ENCODE measurements at regions not wholly inside any gene's neighbourhood (a gene's known extent, or its start where the extent isn't known, plus 50 kb on each side); places are given as distances from the start of the nearest gene placed in this dataset.
"Not testable (repeated sequence)": the region's sequence is repeated elsewhere in the genome, so short reads cannot be mapped to it uniquely, and the experiment has no call there.

DNA sequence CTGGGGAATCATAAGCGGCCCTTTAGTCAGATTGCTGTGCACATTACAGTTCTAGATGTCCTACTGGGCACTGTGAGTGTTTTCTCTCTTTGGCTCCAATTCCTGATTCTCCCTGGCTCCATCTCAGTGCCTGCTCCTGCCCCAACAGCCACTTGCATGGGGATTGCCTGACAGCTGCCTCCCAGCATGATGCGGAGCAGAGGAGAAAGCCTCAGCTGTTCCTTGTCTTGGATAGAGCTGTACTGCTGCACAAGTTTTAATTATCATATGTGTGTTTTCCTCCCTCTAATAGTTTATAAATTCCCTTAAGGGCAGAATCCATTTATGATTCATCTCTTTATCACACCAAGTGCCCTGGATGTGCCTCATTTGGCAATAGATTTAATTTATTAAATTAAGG, 285.8 kb upstream of the COBL start:
- DNase-seq = peak in 1 of 14 donors; percentile 55

DNA sequence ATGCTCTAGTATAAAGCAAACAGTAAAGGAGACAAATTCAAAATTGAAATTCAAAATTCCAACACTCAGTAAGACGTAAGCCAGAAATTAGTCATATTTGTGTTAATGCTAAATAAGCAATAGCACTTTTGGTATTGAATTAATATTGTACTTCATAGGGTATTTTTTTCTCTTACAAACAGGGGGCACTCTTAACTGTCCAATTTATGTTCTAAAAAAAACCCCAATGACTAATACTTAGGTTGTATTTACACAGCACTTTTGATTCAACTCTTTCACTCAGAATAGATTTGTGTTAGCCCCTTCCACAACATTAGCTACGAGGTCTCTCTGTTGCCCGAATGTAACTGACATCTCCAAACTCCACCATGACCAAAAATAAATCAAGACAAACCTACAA, 284.9 kb upstream of the COBL start:
- no peak for DNase-seq

DNA sequence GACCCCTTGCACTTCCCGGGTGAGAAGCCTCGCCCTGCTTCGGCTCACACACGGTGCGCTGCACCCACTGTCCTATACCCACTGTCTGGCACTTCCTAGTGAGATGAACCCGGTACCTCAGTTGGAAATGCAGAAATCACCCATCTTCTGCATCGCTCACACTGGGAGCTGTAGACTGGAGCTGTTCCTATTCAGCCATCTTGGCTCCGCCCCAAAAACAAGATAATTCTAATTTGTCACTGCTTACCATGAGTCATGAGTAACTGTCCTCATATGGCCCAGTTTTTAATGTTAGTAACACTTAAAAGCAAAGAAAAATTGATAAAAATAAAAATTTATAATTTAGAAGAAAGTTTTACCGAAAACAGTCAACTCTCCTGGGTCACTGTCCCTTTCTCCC, 283.3 kb upstream of the COBL start:
- DNase-seq = not testable (repeated sequence)

DNA sequence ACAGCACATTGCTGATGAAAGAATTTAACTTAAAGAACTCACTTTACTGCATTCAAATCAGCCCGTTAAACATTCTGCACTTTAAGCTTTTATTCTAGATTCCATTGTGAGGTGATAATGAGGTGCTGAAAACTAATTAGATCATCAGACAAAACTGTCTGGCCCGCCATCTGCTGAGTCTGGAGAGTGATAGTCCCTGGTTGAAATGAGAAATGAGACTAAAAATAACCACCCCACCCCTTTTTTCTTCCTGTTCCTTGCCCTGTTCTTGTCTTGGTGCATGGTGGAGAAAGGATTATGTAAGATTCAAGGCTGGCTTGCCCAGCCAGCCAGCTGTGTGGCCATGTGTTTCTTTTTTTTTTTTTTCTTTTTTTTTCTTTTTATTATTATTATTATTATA, 277.0 kb upstream of the COBL start:
- DNase-seq = no peak

DNA sequence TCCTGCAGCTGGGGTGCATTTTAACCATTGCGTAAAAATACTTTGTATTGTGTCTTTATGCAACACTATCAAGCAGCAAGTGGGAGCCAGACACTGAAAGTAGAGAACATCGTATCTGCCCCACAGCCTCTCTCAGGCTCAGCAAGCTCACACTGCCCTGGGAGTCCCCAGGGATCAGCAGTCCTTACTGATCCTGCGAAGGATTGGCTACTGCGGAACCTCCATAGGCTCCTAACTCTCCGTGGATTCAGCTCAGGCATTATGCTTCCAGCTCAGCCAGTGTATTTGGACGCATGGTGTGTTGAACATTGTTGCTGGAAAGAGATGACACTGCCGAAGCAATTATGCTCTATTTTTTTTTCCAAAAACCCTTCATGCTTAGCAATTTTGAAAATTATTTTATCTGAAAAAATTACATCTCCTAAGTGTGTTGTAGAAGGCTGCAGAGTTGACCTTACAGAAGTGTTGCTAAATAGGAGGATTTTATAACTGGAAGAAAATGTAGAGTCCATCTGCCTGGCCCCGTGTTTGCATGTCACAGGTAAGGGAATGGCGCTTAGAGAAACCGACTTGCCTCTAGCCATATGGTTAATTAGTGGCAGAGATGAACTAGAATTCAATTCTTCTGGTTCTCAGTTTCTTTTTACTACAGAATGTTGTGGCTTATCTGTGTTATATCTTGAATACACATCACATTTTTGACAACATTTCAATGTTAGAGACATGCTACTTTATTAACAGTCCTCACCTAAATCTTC, 276.4 kb upstream of the COBL start:
- no peak for DNase-seq

DNA sequence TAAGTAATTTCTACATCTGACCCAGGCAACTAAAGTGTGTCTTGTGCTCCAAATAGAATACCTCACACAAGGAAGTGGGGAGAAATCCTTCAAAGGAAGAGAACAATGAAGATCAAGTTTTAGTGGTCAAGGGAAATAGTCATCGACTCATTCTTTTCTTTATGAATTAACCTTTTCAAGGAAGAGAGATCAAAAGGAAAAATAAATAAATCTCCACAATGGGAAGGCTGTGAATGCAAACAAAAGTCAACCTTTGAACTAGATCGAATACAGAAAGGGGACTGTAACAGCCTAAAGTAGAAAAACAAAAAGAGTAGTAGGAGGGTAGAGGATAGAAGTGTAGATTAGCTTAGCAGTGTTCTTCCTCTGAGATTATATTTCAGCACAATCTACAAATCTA, 274.6 kb upstream of the COBL start:
- DNase-seq = no peak

DNA sequence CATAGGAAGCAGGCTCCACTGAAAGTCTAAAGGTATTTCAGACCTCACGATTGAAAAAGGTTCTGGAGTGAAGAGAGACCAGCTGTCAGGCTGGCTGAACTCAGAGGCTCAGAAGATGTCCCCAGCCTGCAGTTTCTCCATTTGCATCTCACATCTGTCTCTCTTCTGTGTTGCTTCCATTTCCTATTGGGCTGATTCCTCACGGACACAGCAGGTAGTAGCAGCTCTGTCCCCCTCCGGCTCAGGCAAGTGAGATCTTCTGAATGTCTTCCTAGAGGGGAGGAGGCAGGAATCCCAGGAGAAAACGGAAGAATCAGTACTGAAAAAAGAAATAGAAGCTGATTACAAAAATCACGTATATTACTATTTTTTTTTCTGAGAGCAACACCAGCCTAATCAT, 274.1 kb upstream of the COBL start:
- DNase-seq = no peak

DNA sequence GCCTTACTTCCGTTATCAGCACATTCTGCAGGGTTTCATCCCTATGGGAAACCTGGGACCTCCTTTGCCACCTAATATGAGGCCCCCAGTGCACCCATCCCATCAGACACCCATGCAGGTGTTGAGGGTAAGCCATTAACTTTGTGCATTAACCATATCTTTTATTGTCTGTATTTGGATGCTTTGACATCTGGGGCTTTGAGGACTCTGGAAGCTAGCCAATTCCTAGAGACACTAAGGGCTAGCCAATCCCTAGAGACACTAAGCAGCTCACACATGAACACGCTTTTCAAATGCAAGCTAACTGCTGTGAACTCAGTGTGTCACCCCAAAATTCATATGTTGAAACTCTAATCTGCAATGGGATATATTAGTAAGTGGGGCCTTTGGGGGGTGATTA, 272.5 kb upstream of the COBL start:
- DNase-seq = no peak

DNA sequence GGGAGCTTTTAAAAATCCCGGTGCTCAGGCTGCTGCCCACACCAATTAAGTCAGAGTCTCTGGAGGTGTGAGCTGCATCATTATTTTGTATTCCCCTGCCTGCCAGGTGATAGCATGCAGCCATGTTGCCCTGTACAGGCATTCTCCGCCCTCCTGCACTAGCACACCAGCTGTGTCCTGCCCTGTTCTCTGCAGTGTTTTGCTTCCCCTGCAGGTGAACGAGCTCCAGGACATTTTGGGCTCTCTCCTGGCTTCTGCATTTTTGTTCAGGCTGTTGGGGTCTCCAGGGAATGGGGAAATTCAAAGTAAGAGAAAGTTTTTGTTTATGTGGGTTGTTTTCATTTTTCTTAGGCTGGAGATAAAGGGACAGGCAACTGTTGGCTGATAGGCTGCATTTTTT, 271.0 kb upstream of the COBL start:
- no peak for DNase-seq

DNA sequence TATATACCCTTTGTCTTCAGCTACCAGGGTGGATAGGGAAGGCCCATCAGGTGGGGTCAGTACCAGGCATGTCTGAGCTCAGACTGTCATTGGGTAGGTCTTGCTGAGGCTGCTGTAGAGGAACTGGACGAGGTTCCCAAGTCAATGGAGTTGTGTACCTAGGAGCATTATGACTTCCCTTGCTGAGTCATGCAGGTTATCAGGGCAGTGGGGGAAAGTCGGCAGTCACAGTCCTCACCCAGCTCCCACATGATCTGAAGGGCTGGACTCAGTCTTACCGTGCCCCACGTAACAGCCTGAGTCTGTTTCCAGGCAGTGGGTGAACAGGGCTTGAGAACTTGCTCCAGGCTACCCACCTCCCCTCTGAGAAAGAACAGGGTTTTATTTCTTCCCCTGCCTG, 260.8 kb upstream of the COBL start:
- DNase-seq = no peak

DNA sequence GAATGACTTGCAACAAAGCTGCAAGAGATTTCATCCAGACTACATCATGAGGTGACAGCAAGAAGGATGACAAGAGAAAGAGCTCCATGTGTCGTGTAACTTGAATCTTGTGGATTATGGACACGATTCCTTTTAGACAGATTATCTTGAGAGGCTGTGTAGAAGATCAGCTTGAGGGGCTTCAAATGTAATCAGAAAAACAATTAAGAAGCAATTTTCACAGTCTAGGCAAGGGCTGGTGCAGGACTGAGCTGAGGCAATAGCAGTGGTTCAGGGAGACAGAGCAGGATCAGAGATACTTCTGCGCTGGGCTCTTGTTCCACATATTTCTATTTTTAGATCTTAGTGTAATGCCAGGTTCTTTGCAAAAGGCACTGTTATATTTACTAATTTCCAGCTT, 253.0 kb upstream of the COBL start:
- no peak for DNase-seq

DNA sequence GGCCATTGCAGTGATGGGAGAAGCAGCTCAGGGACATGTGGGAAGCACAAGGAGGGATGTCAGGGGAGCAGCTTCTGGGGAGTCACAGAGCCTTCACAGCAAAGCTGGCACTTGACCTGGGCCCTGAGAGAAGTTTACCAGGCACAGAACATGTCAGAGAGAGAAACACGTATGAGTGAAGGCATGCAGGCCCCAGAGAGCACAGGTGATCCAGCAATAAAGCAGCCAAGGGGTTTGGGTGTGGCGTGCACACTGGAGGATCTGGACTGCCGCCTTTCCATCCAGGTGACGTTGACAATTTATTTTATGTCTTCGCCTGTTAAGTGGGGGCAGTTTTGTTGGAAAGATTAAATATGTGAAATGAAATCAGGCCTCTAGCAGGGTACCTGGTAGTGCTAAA, 252.6 kb upstream of the COBL start:
- no peak for DNase-seq

DNA sequence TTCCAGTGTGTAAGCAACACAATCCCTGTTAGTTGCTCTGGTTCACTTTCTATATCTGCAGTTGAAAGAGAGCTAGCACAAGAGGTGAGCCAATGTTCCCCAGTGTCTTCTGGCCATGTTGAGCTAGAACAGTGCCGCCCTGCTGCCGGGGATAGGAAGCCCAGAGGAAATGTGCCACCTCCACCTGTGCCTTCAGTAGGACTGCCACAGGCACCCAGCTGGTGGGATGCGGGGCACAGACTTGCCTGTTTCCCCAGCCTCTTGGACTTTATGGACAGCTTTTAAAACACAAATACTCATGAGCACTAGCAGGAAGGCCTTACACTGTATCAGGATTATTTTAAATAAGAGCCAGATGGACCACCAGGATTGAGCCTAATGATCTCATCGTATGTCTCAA, 234.5 kb upstream of the COBL start:
- DNase-seq = no peak

DNA sequence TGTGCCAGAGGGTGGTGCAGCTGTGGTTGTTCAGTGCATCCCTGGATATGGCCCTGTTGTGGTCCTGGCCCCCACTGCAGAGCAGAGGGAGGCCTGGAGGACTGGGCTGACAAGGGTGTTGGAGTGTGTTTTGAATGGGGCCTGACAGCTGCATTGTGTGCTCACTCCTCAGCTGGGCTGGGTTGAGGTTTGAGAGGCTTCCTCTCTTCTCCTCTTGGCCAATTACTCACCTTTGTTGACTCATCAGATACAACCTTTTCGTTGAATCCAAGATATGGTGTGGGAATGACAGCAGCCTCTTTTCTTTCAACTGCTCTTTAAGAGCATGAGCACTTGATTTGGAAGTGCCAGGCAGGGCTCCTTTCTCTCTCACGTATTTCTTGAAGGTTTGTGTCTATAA, 228.5 kb upstream of the COBL start:
- DNase-seq = no peak

DNA sequence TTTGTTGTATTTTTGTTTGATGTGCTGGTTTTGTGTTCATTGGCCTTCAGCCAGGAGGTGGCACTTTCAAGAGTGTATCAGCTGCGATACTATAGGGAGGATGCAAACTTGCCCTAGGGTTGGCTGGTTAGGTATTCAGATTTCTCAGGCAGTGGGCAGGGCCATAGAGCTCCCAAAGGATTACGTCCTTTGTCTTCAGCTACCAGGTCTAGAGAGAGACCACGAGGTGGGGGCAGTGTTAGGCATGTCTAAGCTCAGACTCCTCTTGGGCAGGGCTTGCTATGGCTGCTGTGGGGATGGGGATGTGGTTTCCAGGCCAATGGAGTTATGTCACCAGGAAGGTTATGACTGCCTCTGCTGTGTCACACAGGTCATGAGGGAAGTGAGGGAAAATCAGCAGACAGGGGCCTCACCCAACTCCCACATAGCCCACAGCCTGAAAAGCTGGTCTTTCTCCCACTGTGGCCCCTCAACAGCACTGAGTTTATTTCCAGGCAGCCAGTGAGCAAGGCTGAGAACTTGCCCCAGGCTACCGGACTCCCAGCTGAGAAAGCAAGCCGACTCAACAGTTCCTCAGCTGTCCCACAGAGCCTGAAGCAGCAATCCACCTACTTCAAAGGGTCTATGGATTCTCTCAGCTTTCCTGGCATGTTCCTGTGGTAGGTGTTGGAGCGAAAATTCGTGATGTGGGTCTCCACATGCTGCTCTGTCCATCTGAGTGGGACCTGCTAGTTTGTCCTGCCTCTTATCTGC, 227.4 kb upstream of the COBL start:
- no peak for DNase-seq

DNA sequence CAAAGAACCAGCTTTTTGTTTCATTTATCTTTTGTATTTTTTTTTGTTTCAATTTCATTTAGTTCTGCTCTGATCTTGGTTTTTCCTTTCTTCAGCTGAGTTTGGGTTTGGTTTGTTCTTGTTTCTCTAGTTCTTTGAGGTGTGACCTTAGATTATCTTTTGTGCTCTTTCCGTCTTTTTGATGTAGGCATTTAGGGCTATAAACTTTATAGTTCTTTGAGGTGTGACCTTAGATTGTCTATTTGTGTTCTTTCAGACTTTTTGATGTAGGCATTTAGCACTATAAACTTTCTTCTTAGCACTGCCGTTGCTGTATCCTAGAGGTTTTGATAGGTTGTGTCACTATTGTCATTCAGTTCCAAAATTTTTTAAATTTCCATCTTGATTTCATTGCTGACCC, 224.3 kb upstream of the COBL start:
- DNase-seq = not testable (repeated sequence)

DNA sequence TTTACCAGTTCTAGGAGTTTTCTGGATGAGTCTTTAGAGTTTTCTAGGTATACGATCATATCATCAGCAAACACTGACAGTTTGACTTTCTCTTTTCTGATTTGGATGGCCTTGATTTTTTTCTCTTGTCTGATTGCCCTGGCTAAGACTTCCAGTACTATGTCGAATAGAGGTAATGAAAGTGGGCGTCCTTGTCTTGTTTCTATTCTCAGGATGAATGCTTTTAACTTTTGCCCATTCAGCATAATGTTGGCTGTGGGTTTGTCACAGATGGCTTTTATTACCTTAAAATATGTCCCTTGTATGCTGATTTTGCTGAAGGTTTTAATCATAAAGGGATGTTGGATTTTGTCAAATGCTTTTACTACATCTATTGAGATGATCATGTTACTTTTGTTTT, 223.2 kb upstream of the COBL start:
- DNase-seq = no peak

DNA sequence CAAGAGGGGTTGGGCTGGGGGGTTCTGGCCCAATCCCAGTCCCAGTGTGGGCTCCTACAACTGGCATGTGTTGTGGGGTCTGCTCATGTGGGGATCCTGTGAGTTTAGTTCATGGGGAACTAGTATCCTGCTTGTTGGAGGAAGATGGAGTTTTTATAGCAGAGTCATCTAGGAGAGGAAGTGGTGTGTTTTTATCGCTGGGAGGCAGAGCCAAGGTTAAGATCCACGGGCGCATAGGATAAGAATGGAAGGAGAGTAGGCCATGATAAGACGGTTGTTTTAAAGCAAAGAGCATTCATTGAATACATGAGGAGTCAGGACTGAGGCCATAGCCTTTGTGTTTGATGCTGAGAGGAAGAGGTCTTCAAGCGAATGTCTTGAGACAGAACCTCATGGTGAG, 211.6 kb upstream of the COBL start:
- DNase-seq = no peak

DNA sequence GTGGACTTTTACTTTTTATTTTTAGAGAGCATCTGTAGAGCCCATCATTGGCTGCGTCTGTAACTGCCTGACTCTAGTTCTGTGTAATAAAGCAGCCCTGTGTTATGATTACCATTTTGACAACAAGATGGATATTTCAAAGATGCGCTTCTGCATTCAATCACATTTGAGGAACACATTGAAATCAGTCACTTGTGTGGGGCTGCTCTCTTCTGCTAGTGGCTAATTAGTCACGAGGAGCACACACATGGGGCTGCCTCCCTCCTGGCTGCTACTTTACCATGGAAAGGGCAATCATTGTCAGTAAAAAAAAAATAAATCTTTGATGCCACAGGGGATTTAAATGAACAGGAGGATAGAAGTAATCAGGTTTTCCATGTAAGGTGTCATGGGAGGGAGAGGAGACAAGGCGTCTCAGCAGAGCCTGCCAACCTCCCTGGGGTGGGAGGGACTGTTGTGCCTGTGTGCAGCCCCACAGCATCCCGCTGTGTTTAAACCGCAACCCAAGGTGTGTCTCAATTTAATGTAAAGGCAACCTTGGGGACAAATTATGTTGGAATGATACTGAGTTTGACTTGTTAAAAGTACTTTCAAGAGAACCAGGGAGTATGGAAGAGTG, 205.2 kb upstream of the COBL start:
- DNase-seq = no peak

DNA sequence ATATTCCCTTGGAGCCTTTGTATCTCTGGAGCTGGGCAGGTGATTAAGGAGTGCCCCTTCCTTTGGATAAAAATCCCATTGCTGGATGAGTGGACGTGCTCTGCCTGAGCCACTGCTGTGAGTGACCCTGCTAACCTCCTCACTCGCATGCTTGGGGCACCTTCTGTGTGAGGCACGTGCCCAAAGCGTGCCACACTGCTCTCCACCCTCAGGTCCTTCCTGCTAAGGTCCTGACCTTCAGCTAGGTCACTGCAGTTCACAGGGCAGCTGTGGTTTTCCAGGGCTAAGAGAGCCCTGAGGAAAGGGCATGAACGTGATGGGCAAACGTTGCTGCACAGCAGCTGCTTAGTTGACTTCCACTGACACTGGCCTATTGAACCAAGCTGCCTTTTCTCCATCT, 204.4 kb upstream of the COBL start:
- no peak for DNase-seq

DNA sequence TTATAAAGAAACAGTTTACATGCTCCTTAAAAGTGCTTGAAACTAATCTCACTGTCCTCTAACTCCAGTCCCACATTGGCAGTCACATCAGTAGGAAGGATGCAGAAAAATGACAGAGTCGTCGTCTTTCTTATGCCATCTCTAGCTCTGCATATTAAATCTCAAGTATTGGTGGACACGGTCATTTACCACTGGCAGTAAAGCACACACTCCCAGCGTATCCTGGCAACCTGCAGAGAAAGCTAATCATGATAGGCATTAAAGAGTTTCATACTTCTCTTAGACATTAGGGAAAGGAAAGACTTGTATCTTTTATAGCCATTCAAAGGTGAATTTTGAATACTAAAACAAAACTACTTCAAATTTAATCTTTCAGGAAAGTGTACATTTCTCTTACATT, 202.0 kb upstream of the COBL start:
- no peak for DNase-seq

DNA sequence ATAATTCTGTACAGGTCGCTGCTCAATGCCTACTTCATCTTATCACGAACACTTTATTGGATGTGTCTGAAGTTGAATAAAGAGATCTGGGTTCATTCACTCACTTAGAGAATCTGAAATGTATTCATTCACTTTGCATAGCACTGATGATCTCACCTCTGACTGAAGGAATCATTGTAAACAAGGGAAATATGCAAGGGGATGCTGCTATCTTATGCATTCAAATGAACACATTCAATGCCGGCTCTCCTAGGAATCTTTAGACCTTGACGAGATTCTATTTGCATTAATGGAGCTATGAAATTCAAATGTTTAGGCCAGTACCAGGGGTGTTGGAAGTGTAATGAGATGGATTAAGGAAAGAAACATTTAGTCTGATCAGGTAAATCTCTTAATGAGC, 200.6 kb upstream of the COBL start:
- DNase-seq = no peak

DNA sequence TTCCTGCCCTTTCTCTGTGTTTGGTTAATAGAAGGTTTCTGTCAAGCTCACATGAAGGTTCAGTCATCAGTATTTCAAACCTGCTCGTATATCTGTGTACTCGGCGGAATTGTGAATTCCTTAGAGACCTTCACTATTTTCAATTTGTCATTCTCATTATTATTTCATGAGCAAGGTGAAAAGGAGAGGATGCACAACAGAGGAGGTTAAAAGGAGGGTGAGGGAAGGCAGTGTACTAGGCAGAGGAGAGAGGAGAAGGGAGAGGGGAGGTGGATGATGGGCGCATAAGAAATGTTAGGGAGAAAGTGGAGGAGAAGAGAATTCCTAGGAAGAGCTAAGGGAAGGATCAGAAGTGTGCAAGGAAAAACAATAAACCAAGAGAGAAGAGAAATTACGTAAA, 185.0 kb upstream of the COBL start:
- DNase-seq = no peak

DNA sequence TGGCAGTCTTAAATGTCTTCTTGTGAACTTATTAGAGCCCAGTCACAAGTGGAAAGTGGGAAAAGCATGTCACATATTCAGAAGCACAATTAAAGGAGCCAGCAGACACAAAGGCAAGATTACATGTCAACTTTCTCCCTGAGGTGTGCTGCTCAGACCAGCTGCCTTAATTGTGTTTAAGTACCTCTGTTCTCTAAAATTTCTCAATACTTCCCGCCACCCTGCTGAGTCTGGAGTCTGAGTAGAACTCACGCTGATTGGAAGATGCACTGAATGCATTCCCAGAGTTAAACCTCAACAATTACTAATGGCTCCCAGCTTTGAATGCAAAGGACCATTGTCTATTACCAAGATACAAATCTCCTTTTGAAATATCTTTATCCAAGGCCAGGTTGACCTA, 166.4 kb upstream of the COBL start:
- DNase-seq = no peak

Data from C1 segment of cervical spinal cord (tissue), 14 donors.